Inferior parietal cortex (tissue), 1 donor: ENCODE measurements at regions not wholly inside any gene's neighbourhood (a gene's known extent, or its start where the extent isn't known, plus 50 kb on each side); places are given as distances from the start of the nearest gene placed in this dataset.

Experiments
- DNase-seq: peaks from one replicate; pipeline ENCODE4 v3.0.0-alpha.2; 2016; ENCODE audit errors: extremely low spot score

DNA sequence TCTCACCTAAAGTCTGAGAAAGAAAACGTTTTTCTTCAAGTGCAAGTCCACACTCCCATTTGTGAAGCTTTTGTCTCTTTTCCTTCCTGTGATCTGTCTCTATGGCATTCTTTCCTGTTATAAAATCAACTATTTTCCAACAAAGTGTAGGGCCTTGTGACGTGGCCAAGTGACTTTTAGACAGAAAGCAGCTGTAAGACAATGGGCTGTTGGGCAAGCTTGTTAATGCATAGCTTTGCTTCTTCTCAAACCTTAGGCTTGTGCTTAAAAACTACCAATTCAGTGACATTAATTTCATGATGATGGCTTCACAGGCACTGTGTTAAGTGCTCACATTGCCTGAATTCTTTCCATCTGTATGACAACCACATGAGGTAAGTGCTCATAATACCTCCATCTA is 83.5 kb downstream of the VCY1B start:
- no peak for DNase-seq

DNA sequence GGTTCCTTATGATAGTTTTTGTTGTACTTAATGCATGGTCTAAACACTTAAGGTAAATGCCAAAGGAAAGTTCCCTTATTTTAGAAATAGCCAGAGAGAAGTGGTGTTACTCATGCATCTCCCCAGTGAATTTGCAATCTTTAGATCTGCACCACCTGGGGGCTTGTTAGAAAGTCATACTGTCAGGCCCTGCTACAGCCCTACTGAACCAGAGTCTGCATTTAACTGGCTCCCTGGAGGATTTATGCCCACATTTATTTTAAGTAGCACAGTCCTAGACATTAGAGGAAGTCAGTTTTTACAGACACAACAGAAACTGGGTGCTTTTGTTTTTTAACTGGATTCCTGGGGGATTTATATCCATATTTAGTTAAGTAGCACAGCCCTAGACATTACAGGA is 89.6 kb downstream of the VCY1B start:
- no peak for DNase-seq

DNA sequence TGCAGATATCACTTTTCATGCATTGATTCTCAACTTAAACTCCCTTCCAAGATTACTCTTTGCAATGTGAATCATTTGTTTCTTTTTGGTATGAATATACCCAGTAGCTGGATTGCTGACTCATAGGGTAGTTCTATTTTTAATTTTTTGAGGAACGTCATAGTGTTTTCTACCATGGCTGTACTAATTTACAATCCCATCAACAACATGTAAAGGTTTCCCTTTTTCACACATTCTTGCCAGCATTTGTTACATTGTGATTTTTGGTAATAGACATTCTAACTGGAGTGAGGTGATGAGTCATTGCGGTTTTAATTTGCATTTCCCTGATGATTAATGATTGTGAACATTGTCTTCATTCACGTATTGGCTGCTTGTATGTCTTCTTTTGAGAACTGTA is 126.7 kb downstream of the VCY1B start:
- no peak for DNase-seq

DNA sequence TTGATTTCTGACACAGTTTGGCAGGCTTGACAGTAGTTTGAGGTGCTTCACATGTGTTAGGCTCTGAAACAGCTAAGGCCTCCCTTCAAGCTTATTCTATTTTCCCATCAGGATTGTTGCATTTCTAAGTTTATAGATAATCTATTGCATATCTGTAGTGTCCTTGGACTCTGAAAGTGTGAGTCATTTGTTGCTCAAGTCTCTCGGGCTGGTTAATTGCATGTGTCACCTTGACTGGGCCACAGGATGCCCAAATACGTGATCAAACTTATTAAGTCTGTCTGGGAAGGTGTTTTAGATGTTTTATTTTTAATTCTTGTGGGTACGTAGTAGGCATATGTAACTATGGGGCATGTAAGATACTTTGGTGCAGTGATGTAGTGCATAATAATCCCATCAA is 166.0 kb downstream of the VCY1B start:
- DNase-seq: no peak

DNA sequence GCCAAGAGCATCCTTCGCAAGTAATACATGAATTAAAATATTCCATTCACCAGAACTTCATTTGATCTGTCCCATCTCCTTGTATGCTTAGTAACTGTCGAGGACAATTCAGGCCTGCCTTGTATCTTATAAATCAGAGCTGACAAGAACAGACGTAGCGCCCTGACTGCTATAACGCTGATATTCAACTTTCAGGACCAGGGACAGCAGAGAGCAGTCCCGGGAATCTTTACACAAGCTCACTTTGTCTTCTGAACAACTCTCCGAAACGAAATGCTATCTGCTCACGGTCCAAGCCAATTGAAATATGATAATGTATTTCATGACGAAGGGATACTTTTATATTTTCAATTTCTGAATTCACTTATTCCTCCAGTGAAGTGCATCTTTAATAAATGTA is 175.7 kb downstream of the VCY1B start:
- no peak for DNase-seq

DNA sequence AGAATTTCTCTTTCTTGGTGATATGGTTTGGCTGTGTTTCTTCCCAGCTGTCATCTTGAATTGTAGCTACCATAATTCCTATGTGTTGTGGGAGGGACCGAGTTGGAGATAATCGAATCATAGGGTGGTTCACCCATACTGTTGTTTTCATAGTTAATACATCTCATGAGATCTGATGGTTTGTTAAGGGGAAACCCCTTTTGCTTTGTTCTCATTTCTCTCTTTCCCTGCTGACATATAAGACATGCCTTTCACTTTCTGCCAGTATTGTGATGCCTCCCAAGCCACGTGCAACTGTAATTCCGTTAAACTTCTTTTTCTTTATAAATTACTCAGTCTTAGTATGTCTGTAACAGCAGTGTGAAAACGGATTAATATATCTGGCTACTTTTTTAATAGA is 179.0 kb downstream of the VCY1B start:
- DNase-seq: no peak

DNA sequence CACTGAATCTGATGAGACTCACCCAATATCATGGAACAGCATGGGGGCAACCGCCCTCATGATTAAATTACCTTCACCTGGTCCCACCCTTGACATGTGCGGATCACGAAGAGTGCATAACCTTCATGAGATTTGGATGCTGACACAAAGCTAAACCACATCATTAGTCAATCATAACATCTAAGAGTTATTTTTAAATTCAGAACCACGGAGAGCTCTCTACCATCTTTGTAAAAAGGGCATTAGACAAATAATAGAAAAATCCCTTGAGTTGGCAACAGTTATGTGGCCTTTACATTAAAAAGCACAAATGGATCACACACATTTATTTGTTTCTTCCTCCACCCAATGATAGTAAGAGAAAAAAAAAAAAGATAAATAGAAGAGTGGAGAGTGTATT is 182.2 kb downstream of the VCY1B start:
- DNase-seq: no peak

DNA sequence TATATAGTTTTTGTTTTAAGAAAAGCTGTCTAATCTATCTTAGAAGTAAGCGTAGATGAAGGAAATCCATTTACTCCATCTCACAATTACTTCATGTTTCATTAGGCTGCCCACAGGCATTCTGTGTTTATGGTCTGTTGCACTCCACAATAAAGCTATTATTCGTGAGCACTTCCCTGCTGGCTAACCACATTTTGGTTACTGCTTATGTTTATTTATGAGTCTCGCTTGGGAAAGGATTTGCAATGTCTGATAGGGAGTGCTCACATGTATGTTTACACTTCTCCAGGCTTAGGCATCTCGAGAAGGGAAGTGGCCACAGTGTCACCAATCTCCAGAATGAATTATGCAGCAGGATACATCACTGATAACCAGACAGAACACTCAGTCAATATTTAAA is 190.9 kb downstream of the VCY1B start:
- peak; percentile 9 for DNase-seq

DNA sequence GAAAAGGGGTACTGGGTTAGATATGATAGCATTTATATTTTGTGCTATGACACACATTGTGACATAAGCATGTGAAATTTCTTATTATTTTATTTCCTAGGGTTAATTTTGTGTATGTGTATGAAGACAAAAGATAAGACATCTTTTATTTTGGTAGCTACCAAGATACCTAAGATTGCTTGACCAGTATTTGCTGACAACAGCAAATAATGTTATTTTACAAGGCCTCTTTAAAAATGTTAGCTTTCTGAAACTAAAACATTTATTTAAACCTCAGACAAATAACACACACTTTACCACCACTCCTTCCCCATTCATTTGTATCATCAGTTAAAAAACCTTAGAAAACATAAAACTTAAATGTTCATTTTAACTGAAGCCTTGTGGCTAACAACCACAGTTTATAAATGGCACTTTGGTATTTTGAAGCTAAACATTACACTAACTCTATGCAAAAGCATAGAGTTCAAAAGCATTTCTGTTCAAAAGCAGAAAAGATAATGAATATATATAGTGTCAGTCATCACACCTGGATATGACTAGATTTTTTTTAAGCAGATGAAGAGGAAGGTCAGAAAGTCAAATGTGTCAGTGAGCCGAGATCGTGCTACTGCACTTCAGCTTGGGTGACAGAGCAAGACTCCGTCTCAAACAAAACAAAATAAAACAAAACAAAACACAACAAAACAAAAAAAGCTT is 193.0 kb downstream of the VCY1B start:
- no peak for DNase-seq

DNA sequence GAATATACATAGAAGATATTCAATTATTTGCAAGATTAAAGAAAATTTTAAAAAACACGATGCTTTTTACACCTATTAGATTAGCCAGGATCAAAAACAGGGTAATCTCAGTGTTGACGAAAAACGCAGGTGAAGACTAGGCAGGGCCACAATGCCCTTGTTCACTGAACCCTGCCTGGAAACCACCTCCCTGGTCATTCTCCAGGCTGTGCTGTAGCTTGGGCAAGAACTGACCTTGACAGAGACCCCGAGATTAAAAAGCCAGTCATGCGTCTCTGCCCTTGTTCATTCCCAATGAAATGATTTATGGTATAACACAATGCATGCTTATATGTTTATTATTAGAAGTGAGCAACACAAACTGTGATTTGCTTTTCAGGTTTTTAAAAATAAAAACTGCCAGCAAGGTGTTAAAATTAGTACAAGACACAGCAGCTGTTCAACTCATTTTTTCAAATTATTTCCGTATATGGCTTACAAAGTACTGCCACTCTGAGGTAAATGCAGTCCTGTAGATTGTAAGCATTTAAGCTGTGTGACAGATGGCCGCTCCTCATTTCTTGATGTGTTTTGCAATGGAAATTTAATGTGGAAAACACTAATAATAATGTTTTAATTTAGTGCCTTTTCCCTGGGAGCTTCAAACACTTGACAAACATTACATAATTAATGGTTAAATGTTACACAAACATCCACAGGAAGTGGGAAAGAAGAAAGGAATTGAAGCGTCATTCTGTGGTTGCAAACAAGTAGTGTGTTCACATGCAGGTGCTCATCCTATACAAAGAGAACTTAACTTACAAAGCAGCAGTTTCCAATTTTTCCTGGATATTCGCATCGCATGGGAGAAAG is 200.2 kb downstream of the VCY1B start:
- no peak for DNase-seq

DNA sequence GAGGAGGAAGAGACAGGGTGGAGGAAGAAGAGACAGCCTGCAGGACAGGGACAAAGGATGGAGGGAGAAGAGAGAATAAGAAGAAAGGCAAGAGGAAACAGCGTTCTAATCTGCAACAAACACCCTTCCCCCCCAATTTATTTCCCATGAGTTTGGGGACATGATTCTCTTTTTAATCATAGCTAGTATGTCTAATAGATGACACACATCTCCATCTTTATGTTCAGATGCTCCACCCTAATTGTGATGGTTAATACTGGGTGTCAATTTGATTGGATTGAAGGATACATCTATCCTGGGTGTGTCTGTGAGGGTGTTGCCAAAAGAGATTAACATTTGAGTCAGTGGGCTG is 200.8 kb downstream of the VCY1B start:
- DNase-seq: no peak

DNA sequence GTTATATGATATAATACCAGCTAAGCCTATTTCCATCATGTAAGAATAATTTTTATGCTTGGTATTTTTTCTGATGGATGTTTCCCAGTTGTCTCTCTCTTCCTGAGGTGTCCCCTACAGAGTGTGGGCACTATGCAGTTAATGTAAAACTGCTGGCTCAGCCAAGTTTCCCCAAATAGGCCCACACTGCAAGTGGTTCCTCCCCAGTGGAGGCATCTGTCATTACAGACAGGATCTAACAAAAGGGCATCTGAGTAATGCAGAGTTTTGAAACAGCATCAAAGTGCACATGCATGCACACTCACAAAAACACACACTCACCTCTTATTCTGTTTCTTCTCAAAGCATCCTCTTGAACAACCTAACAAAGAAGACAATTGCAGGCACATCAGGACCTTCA is 221.0 kb downstream of the VCY1B start:
- no peak for DNase-seq

DNA sequence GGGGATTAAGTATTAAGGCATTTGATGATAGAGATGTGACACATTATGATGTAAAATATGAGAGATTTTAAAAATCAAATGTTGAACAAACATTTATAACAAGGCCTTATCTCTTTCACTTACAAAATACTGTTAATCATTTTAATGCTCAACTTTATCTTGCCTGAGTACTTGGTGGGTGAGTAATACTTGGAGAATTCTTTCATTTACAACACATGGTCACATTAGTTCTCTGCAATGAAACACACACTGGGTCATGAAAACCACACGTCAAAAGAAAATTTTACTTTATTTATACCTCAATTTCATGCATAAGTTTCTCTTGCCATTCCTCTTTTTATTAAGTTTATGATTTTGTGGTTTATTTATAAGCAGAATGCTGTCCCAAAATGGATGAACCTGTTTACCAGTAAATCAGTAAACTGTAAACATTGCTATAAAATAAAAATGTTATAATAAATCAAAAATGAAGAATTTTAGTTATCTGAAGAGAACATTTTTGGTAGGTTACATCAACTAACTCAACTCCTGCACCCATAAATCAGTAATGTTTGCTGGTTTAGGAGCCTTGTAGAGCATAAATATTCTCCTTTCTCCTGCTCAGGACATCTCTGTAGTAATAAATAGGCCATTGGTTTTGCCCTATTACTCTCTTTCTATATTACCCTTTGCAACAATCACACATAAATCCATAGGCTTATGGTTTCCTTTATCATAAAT is 233.5 kb upstream of the NLGN4Y start:
- DNase-seq: no peak

DNA sequence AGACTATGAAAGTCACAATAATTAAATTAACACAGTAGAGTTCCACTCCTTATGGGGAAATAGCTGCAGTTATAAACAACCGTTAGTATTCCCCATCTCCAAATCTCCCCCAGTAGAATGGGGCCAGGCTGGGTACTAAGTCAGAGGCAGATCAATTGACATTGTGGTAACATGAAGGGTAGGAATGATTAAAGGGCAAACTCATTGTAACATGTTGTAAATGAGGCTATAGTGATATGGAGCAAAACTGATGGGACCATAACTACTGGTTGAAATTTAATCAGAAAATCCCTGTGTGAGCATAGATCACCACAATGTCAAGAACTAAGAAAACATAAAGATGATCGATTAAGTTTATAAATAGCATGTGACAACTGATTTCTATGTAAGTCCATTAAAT is 231.9 kb upstream of the NLGN4Y start:
- no peak for DNase-seq

DNA sequence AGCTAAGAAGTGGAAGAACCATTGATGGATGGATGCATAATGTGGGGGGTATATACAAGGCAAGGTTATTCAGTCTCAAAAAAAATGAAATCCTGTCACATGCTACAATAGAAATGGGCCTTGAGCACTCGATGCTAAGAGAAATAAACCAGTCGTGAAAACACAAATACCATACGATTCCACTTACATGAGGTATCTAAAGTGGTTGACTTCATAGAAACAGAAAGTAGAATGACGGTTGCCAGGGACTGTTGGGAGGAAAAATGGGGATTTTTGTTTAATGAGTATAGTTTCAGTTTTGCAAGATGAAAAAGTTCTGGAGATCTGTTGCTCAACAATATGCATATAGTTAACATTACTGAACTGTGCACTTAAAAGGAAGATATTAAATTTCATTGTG is 223.6 kb upstream of the NLGN4Y start:
- DNase-seq: no peak

DNA sequence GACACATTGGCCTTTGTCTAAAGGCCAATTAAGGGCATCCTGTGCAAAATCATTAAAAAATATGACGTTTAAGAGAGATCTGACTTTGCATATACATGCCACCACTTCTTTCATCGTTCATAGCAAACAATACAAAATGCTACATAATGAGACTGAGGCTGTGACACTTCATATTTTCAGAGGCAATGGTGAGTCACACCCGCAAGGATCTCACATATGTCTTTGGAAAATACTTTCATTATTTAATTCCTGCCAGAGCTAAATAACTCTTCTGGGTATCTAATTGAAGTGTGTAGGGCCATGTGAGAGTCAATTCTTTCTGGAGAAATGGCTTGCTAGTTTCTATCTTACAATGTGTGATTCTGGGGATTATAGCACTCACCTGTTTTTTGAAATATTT is 222.8 kb upstream of the NLGN4Y start:
- DNase-seq: no peak

DNA sequence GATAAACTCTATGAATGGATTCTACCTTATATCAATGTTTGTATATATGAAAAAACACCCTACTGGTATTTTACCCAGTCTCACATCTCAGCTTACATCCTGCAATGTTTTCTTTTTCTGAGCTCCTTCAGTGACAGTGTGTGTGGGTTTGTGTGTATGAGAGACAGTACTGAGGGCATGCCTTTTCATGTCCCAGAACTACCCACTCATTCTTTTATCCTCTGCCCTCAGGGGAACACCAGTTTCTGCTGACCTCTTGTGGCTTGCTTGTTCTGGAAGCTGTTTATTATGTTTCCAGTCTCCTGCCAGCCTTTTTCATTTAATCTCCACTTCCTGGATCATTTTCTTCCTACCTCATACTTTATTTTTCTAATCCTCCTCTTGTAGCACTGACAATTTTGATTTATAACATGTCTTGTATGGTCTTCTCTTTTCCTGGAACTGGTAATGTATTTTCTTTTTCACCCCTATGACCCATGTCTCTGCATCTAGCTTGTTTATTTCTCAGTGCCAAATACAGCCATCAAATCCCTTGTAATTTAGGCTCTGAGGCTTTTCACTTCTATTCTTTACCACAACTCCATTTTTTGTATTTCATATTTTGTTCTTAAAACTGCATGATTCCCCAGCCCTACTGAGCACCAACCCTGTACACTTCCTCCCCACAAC is 195.5 kb upstream of the NLGN4Y start:
- DNase-seq: peak; percentile 7

DNA sequence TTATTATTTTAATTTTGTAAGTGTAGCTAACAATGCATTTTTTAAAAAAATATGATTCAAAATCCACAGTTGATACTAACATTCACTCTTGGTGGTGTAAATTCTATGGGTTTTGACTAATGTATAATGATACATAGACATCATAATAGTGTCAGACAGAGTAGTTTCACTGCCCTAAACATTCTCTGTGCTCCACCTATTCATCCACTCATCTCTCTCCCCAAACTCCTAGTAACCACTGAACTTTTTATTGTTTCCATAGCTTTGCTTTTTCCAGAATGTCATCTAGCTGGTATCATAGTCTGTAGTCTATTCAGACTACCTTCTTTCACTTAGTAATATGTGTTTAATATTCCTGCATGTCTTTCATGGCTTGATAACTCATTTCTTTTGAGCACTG is 194.0 kb upstream of the NLGN4Y start:
- DNase-seq: no peak

DNA sequence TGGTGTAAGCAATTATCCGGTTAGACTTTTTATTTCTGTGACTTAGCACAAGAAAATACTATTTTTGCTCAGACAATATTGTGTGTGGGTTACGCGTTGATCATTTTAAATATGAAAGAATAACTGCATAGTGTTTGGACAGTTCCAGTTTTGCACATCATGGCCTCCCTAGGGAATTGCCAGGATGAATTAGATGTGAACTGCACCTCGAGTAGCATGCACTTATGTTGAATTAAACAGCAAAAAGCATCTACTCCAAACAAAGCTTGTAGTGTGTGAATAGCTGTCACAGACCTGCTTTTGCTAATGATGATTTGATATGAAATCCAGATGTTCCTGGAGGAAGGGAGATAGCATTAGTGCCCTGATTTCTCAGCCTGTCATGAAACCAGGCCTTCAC is 184.8 kb upstream of the NLGN4Y start:
- DNase-seq: no peak

DNA sequence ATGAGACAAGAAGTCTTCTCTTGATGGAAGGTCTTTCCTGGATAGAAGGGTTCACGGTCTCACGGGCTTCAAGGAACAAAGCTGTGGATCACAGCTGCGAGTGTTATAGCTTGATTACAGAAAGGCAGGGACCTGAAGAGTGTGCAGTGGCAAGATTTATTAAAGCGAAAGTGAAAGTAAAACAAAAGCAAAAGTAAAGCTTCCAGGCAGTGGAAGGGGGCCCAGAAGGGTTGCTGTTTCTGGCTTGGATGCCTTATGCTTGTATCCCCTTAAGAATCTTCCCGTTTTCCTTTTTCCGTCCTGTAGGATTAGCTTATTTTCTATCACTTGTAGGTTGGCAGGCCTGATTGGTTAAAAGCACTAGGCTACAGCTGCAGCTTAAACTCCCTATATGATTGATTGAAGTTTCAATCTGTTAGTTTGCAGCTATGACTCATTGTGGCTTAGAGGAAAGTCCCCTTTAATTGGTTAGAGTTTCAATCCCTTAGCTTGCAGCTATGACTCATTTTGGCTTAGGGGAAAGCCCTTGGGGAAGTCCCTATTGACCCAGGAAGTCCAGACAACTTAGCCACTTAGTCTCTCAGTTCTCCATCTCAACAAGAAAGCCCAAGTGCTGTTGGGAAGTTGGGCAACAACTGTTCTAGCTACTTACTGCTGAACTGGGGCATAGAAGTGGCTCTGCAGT is 183.7 kb upstream of the NLGN4Y start:
- DNase-seq: no peak

DNA sequence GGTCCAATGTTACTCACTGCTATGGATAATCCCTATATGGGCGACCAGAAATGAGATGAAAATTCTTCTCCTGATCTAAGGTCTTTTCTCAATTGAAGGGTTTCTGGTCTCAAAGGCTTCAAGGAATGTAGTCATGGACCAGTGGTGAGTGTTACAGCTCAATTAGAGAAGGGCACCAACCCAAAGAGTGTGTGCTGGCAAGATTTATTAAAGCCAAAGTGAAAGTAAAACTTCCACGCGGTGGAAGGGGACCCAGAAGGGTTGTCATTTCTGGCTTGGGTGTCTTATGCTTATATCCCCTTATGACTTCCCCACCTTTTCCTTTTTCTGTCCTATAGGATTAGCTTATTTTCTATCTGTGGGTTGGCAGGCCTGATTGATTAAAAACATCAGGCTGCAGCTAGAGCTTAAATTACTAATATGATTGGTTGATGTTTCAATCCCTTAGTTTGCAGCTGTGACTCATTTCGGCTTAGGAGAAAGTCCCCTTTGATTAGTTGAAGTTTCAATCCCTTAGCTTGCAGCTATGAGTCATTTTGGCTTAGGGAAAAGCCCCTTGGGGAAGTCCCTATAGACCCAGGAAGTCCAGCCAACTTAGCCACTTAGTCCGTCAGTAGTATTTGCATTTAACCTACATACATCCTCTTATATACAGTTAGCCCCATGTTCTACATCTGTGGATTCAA is 179.5 kb upstream of the NLGN4Y start:
- DNase-seq: no peak
